Nephron (organoid): ENCODE measurements at regions not wholly inside any gene's neighbourhood (a gene's known extent, or its start where the extent isn't known, plus 50 kb on each side); places are given as distances from the start of the nearest gene placed in this dataset.

ENCODE experiments used
- H3K27ac Mint-ChIP-seq, 3 experiments: 2 replicates each; pipeline ENCODE4 v1.8.0; 2020; ENCODE audit warnings: mixed read lengths in 3 of 3, mild to moderate bottlenecking in 2 of 3, moderate library complexity in 1 of 3
- H3K27me3 Mint-ChIP-seq: 2 replicates; pipeline ENCODE4 v1.8.0; 2021; ENCODE audit warnings: low read depth, mild to moderate bottlenecking, moderate library complexity, mixed read lengths
- H3K36me3 Mint-ChIP-seq: 2 replicates; pipeline ENCODE4 v1.8.0; 2020; ENCODE audit warnings: low read depth, mixed read lengths
- H3K4me1 Mint-ChIP-seq: 2 replicates; pipeline ENCODE4 v1.8.0; 2020; ENCODE audit warnings: mixed read lengths
- H3K4me3 Mint-ChIP-seq, 3 experiments: 2 replicates each; pipeline ENCODE4 v1.8.0; 2020; ENCODE audit warnings: mild to moderate bottlenecking in 3 of 3, mixed read lengths in 3 of 3, moderate library complexity in 2 of 3
- H3K9me3 Mint-ChIP-seq: 2 replicates; pipeline ENCODE4 v1.8.0; 2020; ENCODE audit warnings: mixed read lengths
- CTCF ChIP-seq, 3 experiments: fragments of 200-600 bp; sonication (generic); IDR thresholded peaks; one replicate each; pipeline ENCODE4 v1.5.0; 2021; ENCODE audit warnings: antibody characterized with exemption in 3 of 3; ENCODE audit not compliant: unreplicated experiment in 3 of 3

DNA sequence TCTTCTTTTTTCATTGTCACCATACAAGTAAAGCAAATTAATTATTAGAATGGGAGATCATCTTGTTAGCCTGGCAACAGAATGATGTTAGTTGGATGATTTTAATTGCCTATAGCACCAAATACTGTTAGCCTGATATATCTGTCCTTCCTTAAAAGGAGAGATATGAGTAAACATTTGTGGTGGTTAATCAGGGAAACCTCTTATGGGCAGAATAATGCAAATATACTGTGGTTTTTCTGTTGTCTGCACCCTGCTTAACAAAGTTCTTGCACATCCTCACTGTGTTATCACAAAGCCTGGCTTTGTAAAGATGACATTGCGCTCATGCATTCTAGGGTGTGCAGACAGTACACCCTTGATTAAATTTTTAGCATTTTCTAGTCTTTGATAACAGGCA is 254.9 kb upstream of the SMC2 start:
- Mint-ChIP-seq H3K9me3 (peaks cover 2% of the 10 kb centered on the region), H3K36me3 (no peaks in the 10 kb centered on the region), H3K4me3 (no peak overlapping the region), H3K27ac (no peak overlapping the region), H3K27me3 (no peaks in the 10 kb centered on the region), H3K4me1 (no peaks in the 10 kb centered on the region)
- TF ChIP-seq CTCF (IDR thresholded peaks at IDR 0.05; ENCODE audit: unreplicated experiment in 3 of 3), result no peak

DNA sequence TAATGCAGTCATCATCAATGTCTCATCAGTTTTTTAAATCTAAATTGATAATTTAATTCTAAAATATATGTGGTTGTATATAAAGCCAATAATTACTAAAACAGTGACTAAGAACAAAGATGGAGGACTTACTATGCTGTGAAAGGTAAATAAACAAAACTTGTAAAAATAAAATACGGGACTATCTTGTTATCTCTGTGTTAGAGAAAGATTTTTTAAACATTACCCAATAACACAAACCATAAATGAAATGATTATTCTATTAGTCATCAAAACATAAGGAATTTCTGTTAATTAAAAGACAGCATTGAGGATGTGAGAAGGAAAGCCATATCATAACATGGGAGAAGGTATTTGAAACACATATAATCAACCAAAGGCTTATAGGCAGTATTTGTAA is 226.2 kb upstream of the SMC2 start:
- Mint-ChIP-seq H3K36me3 (no peaks in the 10 kb centered on the region), H3K4me1 (no peaks in the 10 kb centered on the region), H3K9me3 (no peaks in the 10 kb centered on the region), H3K27me3 (no peaks in the 10 kb centered on the region), H3K4me3 (no peak overlapping the region), H3K27ac (no peak overlapping the region)
- TF ChIP-seq CTCF (IDR thresholded peaks at IDR 0.05; ENCODE audit: unreplicated experiment in 3 of 3), result no peak

DNA sequence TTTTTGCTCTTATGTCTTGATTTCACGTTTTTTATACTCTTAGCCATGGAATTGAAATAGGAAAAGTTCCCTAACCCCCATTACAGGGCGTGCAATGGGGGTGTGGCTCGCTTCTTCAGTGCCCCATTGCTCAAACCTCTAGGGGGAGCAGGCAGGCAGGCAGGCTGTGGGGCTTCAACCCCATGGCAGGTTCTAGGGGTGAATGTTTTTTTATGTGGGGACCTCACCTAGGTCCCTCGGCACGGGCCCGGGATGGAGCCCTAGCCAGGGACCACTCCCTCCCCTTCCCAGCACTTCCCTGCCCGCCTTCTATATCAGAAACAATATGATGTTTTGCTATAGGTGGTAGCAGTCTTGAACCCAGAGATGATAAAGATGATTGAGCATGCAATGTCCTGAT is 221.3 kb upstream of the SMC2 start:
- Mint-ChIP-seq H3K4me3 (no peak overlapping the region), H3K36me3 (no peaks in the 10 kb centered on the region), H3K27ac (no peak overlapping the region), H3K27me3 (no peaks in the 10 kb centered on the region), H3K4me1 (no peaks in the 10 kb centered on the region), H3K9me3 (no peaks in the 10 kb centered on the region)
- TF ChIP-seq CTCF (IDR thresholded peaks at IDR 0.05; ENCODE audit: unreplicated experiment in 3 of 3), result no peak

- Mint-ChIP-seq H3K9me3 (peaks cover 3% of the 10 kb centered on the region), H3K36me3 (no peaks in the 10 kb centered on the region), H3K27me3 (no peaks in the 10 kb centered on the region), H3K4me3 (no peak overlapping the region), H3K4me1 (no peaks in the 10 kb centered on the region), H3K27ac (no peak overlapping the region)
- no peak for TF ChIP-seq CTCF (IDR thresholded peaks at IDR 0.05; ENCODE audit: unreplicated experiment in 3 of 3)
Measured at GRCh38 chr9:103881419-103881818, 212.7 kb upstream of the SMC2 start.

- Mint-ChIP-seq H3K4me3 (no peak overlapping the region), H3K27me3 (no peaks in the 10 kb centered on the region), H3K36me3 (no peaks in the 10 kb centered on the region), H3K9me3 (peaks cover 4% of the 10 kb centered on the region), H3K4me1 (peaks cover 4% of the 10 kb centered on the region), H3K27ac (peak overlapping the region in 2 of 3 experiments; percentile 32 to 67)
- TF ChIP-seq CTCF (IDR thresholded peaks at IDR 0.05; ENCODE audit: unreplicated experiment in 3 of 3), result no peak
Measured at GRCh38 chr9:103889989-103890388, 204.1 kb upstream of the SMC2 start.

- no peaks in the 10 kb centered on the region for H3K27me3 Mint-ChIP-seq
- H3K27ac Mint-ChIP-seq, result no peak overlapping the region
- peaks cover 4% of the 10 kb centered on the region for H3K9me3 Mint-ChIP-seq
- no peak for TF ChIP-seq CTCF (IDR thresholded peaks at IDR 0.05; ENCODE audit: unreplicated experiment in 3 of 3)
- peaks cover 4% of the 10 kb centered on the region for H3K4me1 Mint-ChIP-seq
- no peaks in the 10 kb centered on the region for H3K36me3 Mint-ChIP-seq
- H3K4me3 Mint-ChIP-seq, result no peak overlapping the region
Measured at GRCh38 chr9:103894184-103894583, 199.9 kb upstream of the SMC2 start.
